DND-41 (cell line): ENCODE measurements at regions not wholly inside any gene's neighbourhood (a gene's known extent, or its start where the extent isn't known, plus 50 kb on each side); places are given as distances from the start of the nearest gene placed in this dataset.

Experiments used
- ATAC-seq: fragments of 200-7000 bp; cut with Tn5 transposase; 3 replicates; pipeline ENCODE4 v1.9.1; 2021; ENCODE audit warnings: low read depth; ENCODE audit not compliant: insufficient read depth
- DNase-seq: peaks from one replicate; pipeline ENCODE4 v3.0.0-alpha.2; 2020
- H2AFZ ChIP-seq: 2 replicates; pipeline ENCODE4 v1.6.0; 2012; ENCODE audit warnings: low read depth, low read length
- H3K27ac ChIP-seq: 2 replicates; pipeline ENCODE4 v1.5.1; 2012; ENCODE audit warnings: low read length, inconsistent platforms
- H3K27me3 ChIP-seq: fragments of 200-600 bp; sonication (generic); 2 replicates; pipeline ENCODE4 v1.6.0; 2012; ENCODE audit warnings: low read length, mild to moderate bottlenecking, inconsistent platforms; ENCODE audit not compliant: insufficient read depth, poor library complexity
- H3K36me3 ChIP-seq: 2 replicates; pipeline ENCODE4 v1.5.1; 2012; ENCODE audit warnings: low read length, inconsistent platforms; ENCODE audit not compliant: insufficient read depth
- H3K4me1 ChIP-seq: 2 replicates; pipeline ENCODE4 v1.5.1; 2012; ENCODE audit warnings: mild to moderate bottlenecking, low read length; ENCODE audit not compliant: insufficient read depth
- H3K4me2 ChIP-seq: 2 replicates; pipeline ENCODE4 v1.6.0; 2012; ENCODE audit warnings: mild to moderate bottlenecking, moderate library complexity, low read length, inconsistent platforms; ENCODE audit not compliant: insufficient read depth
- H3K4me3 ChIP-seq, 2 experiments: fragments of 200-600 bp in 1 of 2; shearing (Covaris generic) in 1 of 2; 2 replicates each; pipeline ENCODE4 v1.5.1; 2012 to 2016; ENCODE audit warnings: inconsistent platforms in 2 of 2, low read length in 2 of 2, mild to moderate bottlenecking in 2 of 2, low read depth in 1 of 2, moderate library complexity in 1 of 2
- H3K79me2 ChIP-seq: 2 replicates; pipeline ENCODE4 v1.6.0; 2012; ENCODE audit warnings: low read length, inconsistent platforms; ENCODE audit not compliant: insufficient read depth
- H3K9ac ChIP-seq: 2 replicates; pipeline ENCODE4 v1.6.0; 2012; ENCODE audit warnings: low read depth, mild to moderate bottlenecking, inconsistent platforms, low read length, moderate library complexity
- H3K9me3 ChIP-seq: 2 replicates; pipeline ENCODE4 v1.5.1; 2012; ENCODE audit warnings: low read length, moderate library complexity, mild to moderate bottlenecking, inconsistent platforms; ENCODE audit not compliant: insufficient read depth, severe bottlenecking
- H4K20me1 ChIP-seq: 2 replicates; pipeline ENCODE4 v1.6.0; 2012; ENCODE audit warnings: low read length; ENCODE audit not compliant: insufficient read depth
- EZH2 ChIP-seq: IDR thresholded peaks from 3 replicates; pipeline ENCODE4 v1.6.1; 2012; ENCODE audit warnings: borderline replicate concordance, low read depth, mild to moderate bottlenecking, moderate library complexity, low read length, inconsistent platforms; ENCODE audit not compliant: severe bottlenecking
- TF ChIP-seq, protein P1 (sequence below): IDR thresholded peaks from 2 replicates; pipeline ENCODE4 v1.5.1; 2012; ENCODE audit warnings: borderline replicate concordance, low read length, moderate library complexity, mild to moderate bottlenecking; ENCODE audit not compliant: poor library complexity, severe bottlenecking; ENCODE audit errors: extremely low read depth

DNA sequence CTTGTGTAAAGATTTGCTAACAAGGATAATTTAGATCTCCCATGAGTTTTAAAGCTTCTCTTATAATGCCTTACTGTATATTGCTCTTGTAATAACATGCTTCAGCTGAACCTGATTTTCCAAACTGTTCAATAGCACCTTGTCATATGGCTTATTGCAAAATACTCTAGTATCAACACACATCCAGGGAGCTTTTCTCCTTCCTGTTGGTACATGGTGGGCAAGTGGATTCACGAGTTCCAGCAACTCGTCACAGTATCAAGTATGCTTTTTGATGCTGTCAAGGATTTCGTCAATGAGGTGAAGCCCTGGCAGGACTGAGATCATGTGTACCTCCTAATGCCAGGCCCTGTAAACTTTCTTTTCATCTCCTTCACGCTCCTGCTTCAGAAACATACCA is 59.5 kb upstream of the ITPRID2 start:
- Histone ChIP-seq H3K4me2 (no peak overlapping the region), H3K4me1 (no peaks in the 10 kb centered on the region), H3K36me3 (no peaks in the 10 kb centered on the region), H4K20me1 (no peaks in the 10 kb centered on the region), H3K27me3 (no peaks in the 10 kb centered on the region), H3K79me2 (no peaks in the 10 kb centered on the region), H3K4me3 (no peak overlapping the region), H3K9ac (no peak overlapping the region), H3K27ac (no peak overlapping the region), H3K9me3 (no peaks in the 10 kb centered on the region), H2AFZ (no peak overlapping the region)
- no peak for TF ChIP-seq EZH2
- ATAC-seq (no peak), DNase-seq (no peak)

DNA sequence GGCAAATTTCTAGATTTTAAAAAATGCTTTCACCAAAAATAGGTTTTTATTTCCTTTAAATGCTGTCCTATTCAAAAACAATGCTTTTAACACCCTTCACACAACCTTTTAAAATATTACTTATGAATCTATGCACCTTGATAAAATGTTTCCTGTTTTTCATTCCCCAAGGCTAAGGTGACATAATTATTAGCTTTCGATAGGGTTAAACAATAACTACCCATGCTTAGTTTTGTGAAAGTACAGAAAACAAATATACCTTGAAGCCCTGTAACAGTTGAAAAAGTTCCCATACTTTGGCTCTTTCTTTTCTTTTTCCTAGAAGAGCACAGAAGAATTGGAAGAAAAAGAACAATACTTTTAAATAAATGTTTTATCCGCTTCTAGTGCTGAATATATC is 54.9 kb upstream of the ITPRID2 start:
- Histone ChIP-seq H3K4me1 (no peaks in the 10 kb centered on the region), H3K36me3 (no peaks in the 10 kb centered on the region), H3K9ac (no peak overlapping the region), H3K4me3 (no peak overlapping the region), H3K9me3 (no peaks in the 10 kb centered on the region), H3K27ac (no peak overlapping the region), H4K20me1 (no peaks in the 10 kb centered on the region), H2AFZ (no peak overlapping the region), H3K4me2 (no peak overlapping the region), H3K79me2 (no peaks in the 10 kb centered on the region), H3K27me3 (no peaks in the 10 kb centered on the region)
- no peak for ATAC-seq
- DNase-seq, result no peak
- no peak for TF ChIP-seq EZH2
- TF ChIP-seq, protein P1, sequence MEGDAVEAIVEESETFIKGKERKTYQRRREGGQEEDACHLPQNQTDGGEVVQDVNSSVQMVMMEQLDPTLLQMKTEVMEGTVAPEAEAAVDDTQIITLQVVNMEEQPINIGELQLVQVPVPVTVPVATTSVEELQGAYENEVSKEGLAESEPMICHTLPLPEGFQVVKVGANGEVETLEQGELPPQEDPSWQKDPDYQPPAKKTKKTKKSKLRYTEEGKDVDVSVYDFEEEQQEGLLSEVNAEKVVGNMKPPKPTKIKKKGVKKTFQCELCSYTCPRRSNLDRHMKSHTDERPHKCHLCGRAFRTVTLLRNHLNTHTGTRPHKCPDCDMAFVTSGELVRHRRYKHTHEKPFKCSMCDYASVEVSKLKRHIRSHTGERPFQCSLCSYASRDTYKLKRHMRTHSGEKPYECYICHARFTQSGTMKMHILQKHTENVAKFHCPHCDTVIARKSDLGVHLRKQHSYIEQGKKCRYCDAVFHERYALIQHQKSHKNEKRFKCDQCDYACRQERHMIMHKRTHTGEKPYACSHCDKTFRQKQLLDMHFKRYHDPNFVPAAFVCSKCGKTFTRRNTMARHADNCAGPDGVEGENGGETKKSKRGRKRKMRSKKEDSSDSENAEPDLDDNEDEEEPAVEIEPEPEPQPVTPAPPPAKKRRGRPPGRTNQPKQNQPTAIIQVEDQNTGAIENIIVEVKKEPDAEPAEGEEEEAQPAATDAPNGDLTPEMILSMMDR, result no peak

DNA sequence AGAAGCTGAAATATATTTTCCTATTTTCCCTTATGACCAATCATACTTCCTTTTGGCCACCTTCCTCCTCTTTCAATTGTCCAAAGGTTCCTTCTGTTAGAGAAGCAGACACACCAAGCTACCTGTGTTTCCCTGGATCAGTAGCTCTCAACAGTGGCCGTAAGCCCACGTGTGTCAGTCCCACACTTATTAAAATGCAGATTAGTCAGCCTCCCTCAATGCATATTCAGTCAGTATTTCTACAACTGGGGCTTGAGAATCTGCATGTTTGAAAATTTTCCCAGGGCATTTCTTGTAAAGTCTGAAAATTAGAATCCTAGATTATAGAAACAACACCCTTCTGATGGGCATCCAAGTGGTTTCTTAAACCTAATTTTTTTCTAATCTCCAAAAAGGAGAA is 54.0 kb upstream of the ITPRID2 start:
- no peak for TF ChIP-seq EZH2
- TF ChIP-seq, protein P1, result no peak
- no peaks in the 10 kb centered on the region for H3K79me2 ChIP-seq
- no peaks in the 10 kb centered on the region for H3K36me3 ChIP-seq
- no peak for ATAC-seq
- H3K27ac ChIP-seq, result no peak overlapping the region
- no peaks in the 10 kb centered on the region for H3K9me3 ChIP-seq
- no peak overlapping the region for H3K4me3 ChIP-seq
- H4K20me1 ChIP-seq, result no peaks in the 10 kb centered on the region
- H2AFZ ChIP-seq, result no peak overlapping the region
- no peaks in the 10 kb centered on the region for H3K27me3 ChIP-seq
- DNase-seq, result no peak
- H3K4me2 ChIP-seq, result no peak overlapping the region
- H3K9ac ChIP-seq, result no peak overlapping the region
- H3K4me1 ChIP-seq, result no peaks in the 10 kb centered on the region

DNA sequence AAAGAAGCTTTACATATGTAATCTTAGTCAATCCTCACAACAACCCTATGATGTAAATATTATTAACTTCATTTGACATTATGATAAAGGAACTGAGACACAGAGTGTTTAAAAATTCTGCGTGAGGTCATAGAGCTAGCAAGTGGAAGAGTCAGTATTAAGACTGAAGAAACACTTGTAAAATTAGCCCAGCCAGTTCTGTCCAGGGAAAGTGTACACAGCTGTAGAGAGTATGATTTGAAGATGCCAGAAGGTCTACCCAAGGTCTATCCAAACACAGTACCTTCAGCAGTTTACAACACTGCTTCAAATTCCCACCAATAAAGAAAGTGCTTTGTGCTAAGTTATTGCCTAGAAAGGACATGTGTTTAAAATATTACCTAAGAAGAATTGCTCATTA is 51.7 kb upstream of the ITPRID2 start:
- Histone ChIP-seq H4K20me1 (no peaks in the 10 kb centered on the region), H3K9ac (no peak overlapping the region), H3K4me2 (no peak overlapping the region), H3K27me3 (no peaks in the 10 kb centered on the region), H3K27ac (no peak overlapping the region), H3K9me3 (no peaks in the 10 kb centered on the region), H3K4me1 (no peaks in the 10 kb centered on the region), H3K36me3 (no peaks in the 10 kb centered on the region), H3K79me2 (no peaks in the 10 kb centered on the region), H2AFZ (no peak overlapping the region), H3K4me3 (no peak overlapping the region)
- no peak for ATAC-seq
- DNase-seq, result no peak
- TF ChIP-seq, protein P1, result no peak
- no peak for TF ChIP-seq EZH2
